HEK293T (cell line): ENCODE measurements at regions not wholly inside any gene's neighbourhood (a gene's known extent, or its start where the extent isn't known, plus 50 kb on each side); places are given as distances from the start of the nearest gene placed in this dataset.
"Not testable (repeated sequence)": the region's sequence is repeated elsewhere in the genome, so short reads cannot be mapped to it uniquely, and the experiment has no call there.

Experiments used
- CTCF ChIA-PET: fragments of 350-600 bp; formaldehyde crosslinking; extraction: SDS; loops from one replicate; lab custom pipeline; 2021; ENCODE audit warnings: antibody characterized with exemption, inconsistent platforms; lab: Yijun Ruan, JAX
- POLR2A ChIA-PET: fragments of 350-600 bp; formaldehyde crosslinking; extraction: SDS; loops from one replicate; lab custom pipeline; 2020; ENCODE audit warnings: antibody characterized with exemption, inconsistent platforms; lab: Yijun Ruan, JAX
- DNase-seq: peaks from one replicate; pipeline ENCODE4 v3.0.0; 2012; ENCODE audit warnings: mixed read lengths; ENCODE audit errors: extremely low spot score
- ARNT ChIP-seq: fragments of 450-650 bp; IDR thresholded peaks from 2 replicates; pipeline ENCODE4 v1.6.1; 2017; ENCODE audit warnings: mild to moderate bottlenecking
- BHLHE40 ChIP-seq: fragments of 450-650 bp; IDR thresholded peaks from 2 replicates; pipeline ENCODE4 v1.6.1; 2016; ENCODE audit warnings: mild to moderate bottlenecking, moderate library complexity, borderline replicate concordance
- CTBP1 ChIP-seq: fragments of 450-650 bp; IDR thresholded peaks from 2 replicates; pipeline ENCODE4 v1.6.1; 2016; ENCODE audit warnings: borderline replicate concordance
- ELF4 ChIP-seq: fragments of 450-650 bp; IDR thresholded peaks from 2 replicates; pipeline ENCODE4 v1.6.1; 2017; ENCODE audit warnings: antibody characterized with exemption
- FOXA1 ChIP-seq: fragments of 450-650 bp; IDR thresholded peaks from 2 replicates; pipeline ENCODE4 v1.6.1; 2016; ENCODE audit warnings: mild to moderate bottlenecking
- FOXK2 ChIP-seq: fragments of 450-650 bp; IDR thresholded peaks from 2 replicates; pipeline ENCODE4 v1.6.1; 2016; ENCODE audit warnings: mild to moderate bottlenecking
- FOXM1 ChIP-seq: fragments of 450-650 bp; IDR thresholded peaks from 2 replicates; pipeline ENCODE4 v1.6.1; 2017; ENCODE audit warnings: mild to moderate bottlenecking, borderline replicate concordance
- HDGF ChIP-seq: fragments of 450-650 bp; IDR thresholded peaks from 2 replicates; pipeline ENCODE4 v1.6.1; 2017; ENCODE audit warnings: antibody characterized with exemption, borderline replicate concordance
- L3MBTL2 ChIP-seq: fragments of 450-650 bp; conservative IDR thresholded peaks from 2 replicates; pipeline ENCODE4 v1.6.1; 2016; ENCODE audit warnings: mild to moderate bottlenecking
- LEF1 ChIP-seq: fragments of 450-650 bp; IDR thresholded peaks from 2 replicates; pipeline ENCODE4 v1.6.1; 2017; ENCODE audit warnings: mild to moderate bottlenecking, borderline replicate concordance
- NFRKB ChIP-seq: fragments of 450-650 bp; IDR thresholded peaks from 2 replicates; pipeline ENCODE4 v1.6.1; 2016; ENCODE audit warnings: mild to moderate bottlenecking, moderate library complexity
- SP1 ChIP-seq: fragments of 450-650 bp; IDR thresholded peaks from 2 replicates; pipeline ENCODE4 v1.6.1; 2017
- SUZ12 ChIP-seq: fragments of 450-650 bp; IDR thresholded peaks from 2 replicates; pipeline ENCODE4 v1.6.1; 2016; ENCODE audit warnings: mild to moderate bottlenecking
- TARDBP ChIP-seq: fragments of 450-650 bp; IDR thresholded peaks from 2 replicates; pipeline ENCODE4 v1.6.1; 2016
- ZNF384 ChIP-seq: fragments of 450-650 bp; IDR thresholded peaks from 2 replicates; pipeline ENCODE4 v1.6.1; 2016
- TF ChIP-seq, protein P1 (sequence below): fragments of 450-650 bp; IDR thresholded peaks from 2 replicates; pipeline ENCODE4 v1.6.1; 2016

DNA sequence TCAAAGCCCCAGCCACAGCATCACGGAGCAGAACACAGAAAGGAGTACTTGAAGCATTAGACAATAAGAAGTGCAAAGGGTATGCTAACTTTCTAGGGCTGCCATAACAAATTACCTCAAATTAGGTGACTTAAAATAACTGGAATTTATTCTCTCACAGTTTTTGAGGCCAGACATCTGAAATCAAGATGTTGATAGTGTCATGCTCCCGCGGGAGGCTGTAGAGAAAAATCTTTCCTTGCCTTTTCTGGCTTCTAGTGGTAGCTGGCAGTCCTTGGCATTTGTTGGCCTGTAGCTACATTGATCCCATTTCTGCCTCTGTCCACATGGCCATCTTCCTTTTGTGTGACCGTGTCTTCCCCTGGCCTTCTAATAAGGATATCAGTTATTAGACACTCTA is 51.9 kb upstream of the SPDL1 start:
- no peak for TF ChIP-seq FOXA1
- TF ChIP-seq ZNF384: no peak
- no peak for TF ChIP-seq CTBP1
- TF ChIP-seq LEF1: no peak
- TF ChIP-seq HDGF: no peak
- TF ChIP-seq L3MBTL2: no peak
- no peak for TF ChIP-seq ELF4
- no peak for TF ChIP-seq FOXM1
- no peak for TF ChIP-seq TARDBP
- no peak for TF ChIP-seq SP1
- no peak for TF ChIP-seq BHLHE40
- TF ChIP-seq, protein P1, sequence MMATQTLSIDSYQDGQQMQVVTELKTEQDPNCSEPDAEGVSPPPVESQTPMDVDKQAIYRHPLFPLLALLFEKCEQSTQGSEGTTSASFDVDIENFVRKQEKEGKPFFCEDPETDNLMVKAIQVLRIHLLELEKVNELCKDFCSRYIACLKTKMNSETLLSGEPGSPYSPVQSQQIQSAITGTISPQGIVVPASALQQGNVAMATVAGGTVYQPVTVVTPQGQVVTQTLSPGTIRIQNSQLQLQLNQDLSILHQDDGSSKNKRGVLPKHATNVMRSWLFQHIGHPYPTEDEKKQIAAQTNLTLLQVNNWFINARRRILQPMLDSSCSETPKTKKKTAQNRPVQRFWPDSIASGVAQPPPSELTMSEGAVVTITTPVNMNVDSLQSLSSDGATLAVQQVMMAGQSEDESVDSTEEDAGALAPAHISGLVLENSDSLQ: no peak
- TF ChIP-seq FOXK2: no peak
- no peak for TF ChIP-seq ARNT
- no peak for TF ChIP-seq SUZ12
- TF ChIP-seq NFRKB: no peak
- POLR2A ChIA-PET: no interaction called here
- CTCF ChIA-PET: interaction anchor here (0.6 kb wide), 1 partner anchor 311 kb away, joined by 5 read pairs; no protein-coding TSS in a partner anchor
- no peak for DNase-seq

DNA sequence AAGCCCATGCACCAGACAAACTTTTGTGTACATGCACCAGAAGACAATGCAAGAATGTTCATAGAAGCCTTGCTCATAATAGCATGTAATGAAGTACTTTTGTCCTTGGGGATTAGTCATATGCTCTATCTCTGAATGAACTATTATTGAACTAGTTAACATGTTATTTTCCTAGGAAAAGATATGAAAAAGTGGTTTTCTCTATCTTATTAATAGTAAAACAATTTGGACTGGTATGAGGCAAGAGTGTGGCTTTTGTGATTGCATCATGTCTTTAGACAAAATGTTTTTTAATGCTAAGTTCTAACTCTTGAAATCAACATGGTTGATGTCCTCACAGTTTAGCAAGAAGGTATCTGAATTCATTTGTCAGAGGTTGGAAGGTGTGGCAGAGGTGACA is 55.7 kb upstream of the SPDL1 start:
- POLR2A ChIA-PET: no interaction called here
- CTCF ChIA-PET: no interaction called here
- no peak for DNase-seq
- no peak for TF ChIP-seq NFRKB

DNA sequence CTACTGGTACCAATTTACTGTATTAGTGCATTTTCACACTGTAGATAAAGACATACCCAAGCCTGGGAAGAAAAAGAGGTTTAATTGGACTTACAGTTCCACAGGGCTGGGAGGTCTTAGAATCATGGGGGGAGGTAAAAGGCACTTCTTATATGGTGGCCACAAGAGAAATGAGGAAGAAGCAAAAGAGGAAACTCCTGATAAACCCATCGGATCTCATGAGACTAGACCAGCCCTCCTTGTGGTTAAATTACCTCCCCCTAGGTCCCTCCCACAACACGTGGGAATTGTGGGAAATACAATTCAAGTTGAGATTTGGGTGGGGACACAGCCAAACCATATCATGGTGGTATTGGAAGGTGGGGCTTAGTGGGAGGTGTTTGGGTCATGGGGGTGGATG is 56.5 kb upstream of the SPDL1 start:
- ChIA-PET POLR2A (no interaction called here), CTCF (no interaction called here)
- TF ChIP-seq FOXK2 (no peak), HDGF (no peak), ARNT (no peak), FOXA1 (no peak), BHLHE40 (no peak), NFRKB (no peak)
- TF ChIP-seq, protein P1: no peak
- DNase-seq: no peak

DNA sequence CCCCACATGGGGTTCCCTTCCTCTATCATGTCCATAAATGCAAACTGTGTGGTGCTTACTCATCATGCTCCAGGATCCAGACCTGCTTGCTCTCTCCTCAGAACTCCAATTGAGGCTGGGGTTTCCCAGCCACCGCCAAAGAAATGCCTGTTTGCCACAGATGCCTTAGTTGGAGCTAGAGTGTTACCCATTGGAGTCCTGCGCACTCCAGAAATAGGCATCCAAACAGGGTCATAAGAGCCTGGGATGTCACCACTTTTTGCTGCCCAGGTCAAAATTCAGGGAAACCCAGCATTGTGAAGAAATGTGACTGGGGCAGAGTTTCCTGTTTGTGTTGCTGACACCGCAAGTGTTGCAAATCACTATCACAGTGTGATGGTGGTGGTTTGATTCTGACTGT is 60.7 kb upstream of the SPDL1 start:
- CTCF ChIA-PET: interaction anchor here (0.6 kb wide), 1 partner anchor 224 kb away, joined by 3 read pairs; no protein-coding TSS in a partner anchor
- DNase-seq: no peak
- POLR2A ChIA-PET: no interaction called here
- no peak for TF ChIP-seq BHLHE40

DNA sequence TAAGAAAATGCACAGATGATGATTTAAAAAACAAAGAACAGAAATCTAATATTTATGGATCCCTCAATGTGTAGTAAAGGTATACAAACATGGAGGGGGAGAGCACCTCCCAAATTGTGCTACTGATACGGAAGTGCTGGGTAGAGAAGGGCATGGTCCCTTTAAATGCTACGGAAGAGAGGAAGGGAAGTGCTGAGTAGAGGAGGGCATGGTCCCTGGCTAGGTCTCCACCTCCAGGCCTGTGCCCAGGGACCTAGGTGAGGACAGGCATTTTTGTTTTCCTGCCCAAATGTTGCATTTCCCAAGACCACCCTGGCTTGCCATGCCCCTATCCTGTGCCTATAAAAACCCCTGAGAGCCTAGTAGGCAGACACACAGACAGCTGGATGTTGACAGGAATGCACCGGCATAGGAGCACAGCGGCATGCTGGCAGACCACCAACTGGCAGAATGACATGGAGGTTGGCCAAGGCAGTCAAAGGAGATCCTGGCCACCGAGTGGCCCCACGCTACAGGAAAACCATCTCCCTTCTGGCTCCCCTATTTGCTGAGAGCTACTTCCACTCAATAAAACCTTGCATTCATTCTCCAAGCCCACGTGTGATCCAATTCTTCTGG is 62.1 kb upstream of the SPDL1 start:
- CTCF ChIA-PET: interaction anchor here (0.6 kb wide), 1 partner anchor 847 kb away, joined by 3 read pairs; no protein-coding TSS in a partner anchor
- DNase-seq: no peak
- POLR2A ChIA-PET: no interaction called here
- TF ChIP-seq SP1 (no peak), ARNT (no peak), HDGF (no peak), L3MBTL2 (no peak), LEF1 (no peak), NFRKB (no peak), TARDBP (no peak), FOXM1 (no peak), FOXK2 (no peak), BHLHE40 (no peak), SUZ12 (no peak), ELF4 (no peak), ZNF384 (no peak), CTBP1 (no peak), FOXA1 (no peak)
- TF ChIP-seq, protein P1: no peak

DNA sequence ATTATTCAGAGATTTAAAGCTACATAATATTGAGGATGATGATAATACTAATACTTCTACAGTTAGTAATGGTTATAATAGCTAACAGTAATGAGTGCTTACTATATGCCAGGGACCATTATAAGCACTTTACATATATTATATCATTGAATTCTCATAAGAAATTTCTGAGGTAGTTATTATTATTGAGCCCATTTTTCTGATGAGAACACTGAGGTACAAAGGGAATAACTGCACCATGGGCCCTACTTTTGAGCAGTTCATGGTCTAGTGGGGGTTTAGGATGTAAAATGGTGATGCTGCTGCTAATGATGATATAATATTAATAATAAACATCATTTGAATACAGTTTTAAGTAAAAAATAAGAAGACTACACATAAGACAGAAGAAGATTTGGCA is 64.2 kb upstream of the SPDL1 start:
- ChIA-PET CTCF (no interaction called here), POLR2A (no interaction called here)
- TF ChIP-seq ZNF384: no peak
- TF ChIP-seq BHLHE40: no peak
- TF ChIP-seq SUZ12: no peak
- TF ChIP-seq ARNT: no peak
- no peak for TF ChIP-seq HDGF
- TF ChIP-seq L3MBTL2: no peak
- TF ChIP-seq FOXM1: no peak
- no peak for DNase-seq

DNA sequence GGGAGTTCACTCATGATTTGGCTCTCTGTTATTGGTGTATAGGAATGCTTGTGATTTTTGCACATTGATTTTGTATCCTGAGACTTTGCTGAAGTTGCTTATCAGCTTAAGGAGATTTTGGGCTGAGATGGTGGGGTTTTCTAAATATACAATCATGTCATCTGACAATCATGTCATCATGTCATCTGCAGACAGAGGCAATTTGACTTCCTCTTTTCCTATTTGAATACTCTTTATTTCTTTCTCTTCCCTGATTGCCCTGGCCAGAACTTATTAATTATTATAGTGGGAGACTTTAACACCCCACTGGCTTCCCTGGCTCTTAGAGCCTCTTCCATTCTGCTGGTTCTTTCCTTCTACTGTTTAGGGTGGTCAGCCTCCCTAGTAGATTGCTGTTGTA is 64.8 kb upstream of the SPDL1 start:
- CTCF ChIA-PET, DNase-seq, POLR2A ChIA-PET: not testable (repeated sequence)
